OCI-LY3 (cell line): ENCODE measurements at regions not wholly inside any gene's neighbourhood (a gene's known extent, or its start where the extent isn't known, plus 50 kb on each side); places are given as distances from the start of the nearest gene placed in this dataset.

Experiments
- EZH2phosphoT487 ChIP-seq: fragments of 200-600 bp; shearing (Covaris generic); IDR thresholded peaks from 2 replicates; pipeline ENCODE4 v1.6.1; 2018; ENCODE audit warnings: antibody characterized with exemption, mixed run types, low read depth
- TF ChIP-seq, protein P1 (sequence below): fragments of 200-600, 300-600 bp; sonication (generic); IDR thresholded peaks from 2 replicates; pipeline ENCODE4 v1.5.1; 2014; ENCODE audit warnings: antibody characterized with exemption, low read length, low read depth

DNA sequence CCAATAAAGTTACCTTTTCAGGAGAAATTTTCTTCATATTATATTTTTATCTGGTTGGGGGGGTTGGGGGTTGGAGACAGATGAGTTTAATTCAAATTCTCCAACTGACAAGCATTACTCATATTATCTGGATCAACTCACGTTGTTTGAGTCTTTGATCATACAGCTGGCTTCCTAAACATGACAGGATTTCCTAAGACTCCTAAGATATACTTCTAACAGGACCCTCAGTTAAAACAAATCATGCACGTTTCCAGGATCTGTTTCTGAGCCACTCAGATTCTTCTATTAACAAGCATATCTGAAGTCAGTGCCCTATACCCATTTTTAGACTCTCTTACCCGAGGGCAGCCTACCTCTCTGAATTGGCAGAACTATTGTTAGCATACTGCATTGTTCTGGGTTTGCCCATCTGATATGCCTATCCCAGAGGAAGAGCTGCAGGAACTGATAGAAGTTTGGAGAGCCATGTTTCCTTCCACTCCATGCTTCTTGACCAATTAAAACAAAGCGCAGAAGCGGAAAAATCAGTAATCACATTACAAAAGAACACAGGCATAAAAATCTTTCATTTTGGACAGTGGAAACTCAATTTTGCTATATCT lies 653.9 kb downstream of the LTN1 start:
- TF ChIP-seq, protein P1, sequence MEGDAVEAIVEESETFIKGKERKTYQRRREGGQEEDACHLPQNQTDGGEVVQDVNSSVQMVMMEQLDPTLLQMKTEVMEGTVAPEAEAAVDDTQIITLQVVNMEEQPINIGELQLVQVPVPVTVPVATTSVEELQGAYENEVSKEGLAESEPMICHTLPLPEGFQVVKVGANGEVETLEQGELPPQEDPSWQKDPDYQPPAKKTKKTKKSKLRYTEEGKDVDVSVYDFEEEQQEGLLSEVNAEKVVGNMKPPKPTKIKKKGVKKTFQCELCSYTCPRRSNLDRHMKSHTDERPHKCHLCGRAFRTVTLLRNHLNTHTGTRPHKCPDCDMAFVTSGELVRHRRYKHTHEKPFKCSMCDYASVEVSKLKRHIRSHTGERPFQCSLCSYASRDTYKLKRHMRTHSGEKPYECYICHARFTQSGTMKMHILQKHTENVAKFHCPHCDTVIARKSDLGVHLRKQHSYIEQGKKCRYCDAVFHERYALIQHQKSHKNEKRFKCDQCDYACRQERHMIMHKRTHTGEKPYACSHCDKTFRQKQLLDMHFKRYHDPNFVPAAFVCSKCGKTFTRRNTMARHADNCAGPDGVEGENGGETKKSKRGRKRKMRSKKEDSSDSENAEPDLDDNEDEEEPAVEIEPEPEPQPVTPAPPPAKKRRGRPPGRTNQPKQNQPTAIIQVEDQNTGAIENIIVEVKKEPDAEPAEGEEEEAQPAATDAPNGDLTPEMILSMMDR = no peak
- TF ChIP-seq EZH2phosphoT487 = no peak
